Left cardiac atrium (tissue), 4 donors: ENCODE measurements at regions not wholly inside any gene's neighbourhood (a gene's known extent, or its start where the extent isn't known, plus 50 kb on each side); places are given as distances from the start of the nearest gene placed in this dataset.
"Not testable (repeated sequence)": the region's sequence is repeated elsewhere in the genome, so short reads cannot be mapped to it uniquely, and the experiment has no call there.

Experiments
- ATAC-seq, 2 donors: fragments of 200-7000 bp; cut with Tn5 transposase; one replicate each; pipeline ENCODE4 v1.9.1; 2020; ENCODE audit warnings: mild to moderate bottlenecking in 2 of 2, moderate library complexity in 2 of 2
- DNase-seq: peaks from one replicate; pipeline ENCODE4 v3.0.0-alpha.2; 2020
- intact Hi-C, 2 donors: fragments of 100-400 bp; cut with DNase I; formaldehyde crosslinking; loops; one replicate each; pipeline versions ENCODE4 v1.14.1 to v1.15.1; 2022 to 2023
- donor health status: DM: no; HTN: yes; CAD: no.
- donor health status: DM: no; HTN: yes; CAD: no; lungs with severe emphysema.
- donor health status: DM: yes; HTN: yes; CAD: no.
- donor health status: Dilated cardiomyopathy.

DNA sequence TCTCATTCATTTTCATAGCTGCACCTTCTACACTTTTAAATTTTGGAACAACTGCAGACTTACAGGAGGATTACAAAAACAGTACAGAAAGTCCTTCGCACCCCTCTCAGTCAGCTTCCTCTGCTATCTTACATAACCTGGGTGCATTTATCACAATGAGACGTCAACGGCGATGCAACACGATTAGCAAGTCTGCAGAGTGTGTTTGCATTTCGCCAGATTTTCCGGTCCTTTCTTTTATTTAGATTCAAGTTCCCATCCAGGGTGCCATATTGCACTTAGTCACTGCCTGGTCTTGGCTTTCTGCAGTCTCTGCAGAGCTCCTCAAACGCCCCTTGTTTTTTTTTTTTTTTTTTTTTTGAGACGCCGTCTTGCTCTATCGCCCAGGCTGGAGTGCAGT, 85.9 kb downstream of the ASMT start:
- no peak for DNase-seq
- intact Hi-C loops: no loop called here
- no peak for ATAC-seq

- intact Hi-C loops: not testable (repeated sequence)
Observed at GRCh38 chrX:1701396-1701901, 86.6 kb downstream of the ASMT start.

GRCh38 chrX:1702142-1702541, 87.3 kb downstream of the ASMT start:
- ATAC-seq, DNase-seq, intact Hi-C loops: not testable (repeated sequence)

More at GRCh38 chrX:1701396-1701901, 86.6 kb downstream of the ASMT start:
- ATAC-seq, DNase-seq: not testable (repeated sequence)

GRCh38 chrX:1702557-1702956, 87.7 kb downstream of the ASMT start:
- ATAC-seq, DNase-seq, intact Hi-C loops: not testable (repeated sequence)

DNA sequence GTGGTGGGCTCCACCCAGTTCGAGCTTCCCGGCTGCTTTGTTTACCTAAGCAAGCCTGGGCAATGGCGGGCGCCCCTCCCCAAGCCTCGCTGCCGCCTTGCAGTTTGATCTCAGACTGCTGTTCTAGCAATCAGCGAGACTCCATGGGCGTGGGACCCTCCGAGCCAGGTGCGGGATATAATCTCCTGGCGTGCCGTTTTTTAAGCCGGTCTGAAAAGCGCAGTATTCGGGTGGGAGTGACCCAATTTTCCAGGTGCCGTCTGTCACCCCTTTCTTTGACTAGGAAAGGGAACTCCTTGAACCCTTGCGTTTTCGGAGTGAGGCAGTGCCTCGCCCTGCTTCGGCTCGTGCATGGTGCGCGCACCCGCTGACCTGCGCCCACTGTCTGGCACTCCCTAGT, 94.4 kb downstream of the ASMT start:
- intact Hi-C loops, DNase-seq, ATAC-seq: not testable (repeated sequence)

- no peak for ATAC-seq
- intact Hi-C loops: no loop called here
- no peak for DNase-seq
Observed at GRCh38 chrX:1713296-1713695, 98.4 kb downstream of the ASMT start.

GRCh38 chrX:1717373-1717772, 102.5 kb downstream of the ASMT start:
- no peak for ATAC-seq
- DNase-seq: no peak
- intact Hi-C loops: no loop called here

DNA sequence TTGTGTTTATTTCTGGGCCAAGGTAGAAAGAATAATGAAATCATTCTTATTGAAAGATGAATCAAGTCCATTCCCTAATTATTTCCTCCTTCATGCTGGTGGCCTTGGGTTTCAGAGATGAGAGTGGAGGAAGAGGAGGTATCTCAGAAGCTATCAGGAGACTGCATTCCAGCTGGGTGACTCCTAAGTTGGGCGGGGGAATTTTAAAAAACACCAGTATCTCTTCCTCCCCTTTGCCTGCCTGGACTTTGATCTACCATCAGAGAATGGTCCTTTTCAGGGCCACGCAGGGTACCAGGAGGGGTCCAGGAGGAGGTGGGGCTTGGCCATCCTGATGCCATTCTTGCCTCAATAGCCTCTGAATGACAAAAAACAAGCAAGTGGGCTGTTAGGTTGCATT, 104.4 kb downstream of the ASMT start:
- intact Hi-C loops: no loop called here
- DNase-seq (no peak), ATAC-seq (no peak)

DNA sequence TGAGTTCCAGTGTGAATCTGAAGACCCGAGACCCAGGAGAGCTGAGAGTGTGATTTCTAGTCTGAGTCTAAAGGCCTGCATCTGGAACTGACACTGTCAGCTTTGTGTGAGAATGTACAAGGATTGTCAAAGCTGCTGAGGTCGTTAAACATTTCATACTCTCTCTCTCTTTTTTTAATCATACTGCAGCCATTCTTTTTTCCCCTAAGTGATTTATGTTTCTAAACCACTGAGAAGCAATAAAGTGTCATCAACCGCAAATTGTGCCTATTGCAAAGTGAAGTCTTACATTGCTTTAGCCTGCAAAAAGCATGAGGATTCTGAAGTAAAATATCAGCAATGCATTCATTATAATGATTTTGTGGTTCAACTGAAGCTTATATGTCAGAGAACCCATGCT, 106.0 kb downstream of the ASMT start:
- intact Hi-C loops: no loop called here
- DNase-seq: no peak
- no peak for ATAC-seq

DNA sequence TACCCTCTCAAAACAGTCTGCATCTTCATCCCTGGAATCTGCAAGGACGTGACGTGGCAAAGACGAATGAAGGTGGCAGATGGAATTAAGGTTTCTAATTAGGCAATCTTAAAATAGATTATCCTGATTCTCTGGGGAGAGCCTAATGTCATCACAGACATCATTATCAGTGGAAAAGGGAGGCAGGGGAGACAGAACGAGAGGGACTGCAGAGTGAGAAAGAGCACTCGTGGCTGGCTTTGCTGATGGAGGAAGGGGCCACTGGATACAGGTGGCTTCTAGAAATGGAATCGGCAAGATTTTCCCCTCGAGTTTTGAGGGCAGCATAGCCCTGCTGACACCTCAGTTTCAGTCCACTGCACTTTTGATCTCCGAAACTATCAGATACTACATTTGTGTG, 110.6 kb downstream of the ASMT start:
- no peak for DNase-seq
- no peak for ATAC-seq
- intact Hi-C loops: no loop called here

DNA sequence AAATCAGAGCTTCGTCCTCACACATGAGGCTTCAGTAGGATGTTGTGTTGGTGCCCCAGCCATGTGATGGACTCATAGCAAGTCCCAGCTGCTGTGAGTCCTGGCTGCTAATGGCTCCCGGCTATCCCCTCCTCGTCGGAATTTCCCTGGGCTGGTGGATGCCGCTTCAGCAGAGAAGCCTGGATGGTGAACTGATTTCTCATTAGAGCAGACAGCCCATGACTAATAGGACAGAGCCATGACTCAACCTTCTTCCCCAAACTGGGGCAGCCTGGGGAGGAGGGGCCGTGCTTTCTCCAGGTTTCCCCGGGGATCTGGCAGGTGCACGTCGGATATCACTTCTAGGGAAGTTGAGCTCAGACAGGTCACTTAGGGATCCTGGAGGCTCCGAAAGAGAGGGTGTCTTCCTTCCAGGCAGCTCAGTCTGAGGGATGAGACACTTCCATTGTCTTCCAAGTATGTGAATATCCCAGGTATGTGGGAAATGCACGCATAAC, 112.7 kb downstream of the ASMT start:
- DNase-seq (no peak), ATAC-seq (no peak)
- intact Hi-C loops: no loop called here

GRCh38 chrX:1734806-1735205, 119.9 kb downstream of the ASMT start:
- ATAC-seq: no peak

GRCh38 chrX:1741816-1742394, 127.0 kb downstream of the ASMT start:
- ATAC-seq: no peak
- DNase-seq: no peak
- intact Hi-C loops: no loop called here

More at GRCh38 chrX:1734806-1735205, 119.9 kb downstream of the ASMT start:
- no peak for DNase-seq
- intact Hi-C loops: no loop called here

- intact Hi-C loops: no loop called here
- DNase-seq (no peak), ATAC-seq (no peak)
Observed at GRCh38 chrX:1743105-1743504, 128.2 kb downstream of the ASMT start.

DNA sequence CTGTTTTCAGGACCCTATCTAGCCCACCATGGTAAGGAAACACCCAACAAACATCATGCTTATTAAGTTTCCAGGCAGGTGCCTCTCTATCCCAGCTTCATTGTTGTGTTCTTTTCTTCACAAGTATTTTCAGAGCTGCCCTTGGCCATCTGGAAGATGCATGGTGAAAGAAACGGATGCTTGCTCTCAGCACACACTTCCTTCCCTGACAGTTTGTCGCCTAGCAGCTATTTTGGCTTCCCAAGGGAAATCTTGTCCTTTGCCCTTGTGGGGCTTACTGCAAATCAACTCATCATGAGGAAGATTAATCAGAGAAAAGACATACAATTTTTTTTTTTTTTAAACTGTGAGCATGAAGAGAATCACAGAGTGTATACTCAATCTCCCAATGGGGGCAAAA, 128.8 kb downstream of the ASMT start:
- ATAC-seq: no peak
- no peak for DNase-seq
- intact Hi-C loops: no loop called here

DNA sequence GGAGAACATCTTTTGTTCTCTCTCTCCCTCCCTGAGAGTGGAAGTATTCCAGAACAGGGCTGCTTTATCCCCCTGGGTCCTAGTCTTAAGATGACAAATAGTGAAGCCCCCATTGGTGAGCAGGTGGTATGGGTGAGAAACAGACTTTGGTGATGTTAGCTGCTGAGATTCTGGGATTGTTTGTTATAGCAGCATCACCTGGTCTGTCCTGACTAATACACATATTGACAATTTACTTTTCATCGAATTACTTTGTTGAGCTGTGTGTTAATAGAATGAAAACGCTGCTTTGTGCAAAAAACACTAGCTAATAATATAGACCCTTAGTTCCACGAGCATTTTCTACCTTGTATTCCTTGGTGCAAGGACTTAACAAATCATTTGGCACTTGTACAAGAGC, 133.5 kb downstream of the ASMT start:
- DNase-seq (no peak), ATAC-seq (no peak)
- intact Hi-C loops: no loop called here

DNA sequence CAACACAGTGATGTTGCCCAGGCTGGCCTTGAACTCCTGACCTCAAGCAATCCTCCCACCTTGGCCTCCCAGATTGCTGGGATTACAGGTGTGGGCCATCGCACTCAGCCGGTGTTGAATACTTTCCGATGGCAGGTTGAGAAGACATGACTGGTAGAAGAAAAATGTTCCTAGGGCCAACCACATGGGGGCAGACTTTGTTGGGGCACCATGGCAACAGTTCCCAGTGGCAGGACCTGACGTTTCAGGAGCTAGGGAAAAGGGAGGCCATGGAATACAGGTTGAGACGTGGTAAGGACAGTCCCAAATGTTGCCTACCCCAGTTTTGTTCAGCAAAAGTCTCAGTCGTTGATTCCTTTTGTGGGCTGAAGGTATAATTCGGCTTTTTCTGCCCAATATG, 134.6 kb downstream of the ASMT start:
- no peak for DNase-seq
- intact Hi-C loops: no loop called here
- no peak for ATAC-seq

GRCh38 chrX:1750267-1750666, 135.4 kb downstream of the ASMT start:
- no peak for DNase-seq
- intact Hi-C loops: no loop called here
- no peak for ATAC-seq

GRCh38 chrX:1751781-1752180, 136.9 kb downstream of the ASMT start:
- ATAC-seq: no peak
- no peak for DNase-seq
- intact Hi-C loops: no loop called here

DNA sequence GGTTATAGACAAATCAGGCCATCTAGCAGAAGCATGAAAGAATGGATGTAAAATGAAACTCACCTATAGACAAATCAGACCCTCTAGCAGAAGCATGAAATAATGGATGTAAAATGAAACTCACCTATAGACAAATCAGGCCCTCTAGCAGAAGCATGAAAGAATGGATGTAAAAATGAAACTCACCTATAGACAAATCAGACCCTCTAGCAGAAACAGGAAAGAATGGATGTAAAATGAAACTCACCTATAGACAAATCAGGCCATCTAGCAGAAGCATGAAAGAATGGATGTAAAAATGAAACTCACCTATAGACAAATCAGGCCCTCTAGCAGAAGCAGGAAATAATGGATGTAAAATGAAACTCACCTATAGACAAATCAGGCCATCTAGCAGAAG, 137.9 kb downstream of the ASMT start:
- ATAC-seq, intact Hi-C loops, DNase-seq: not testable (repeated sequence)

- ATAC-seq (no peak), DNase-seq (no peak)
- intact Hi-C loops: no loop called here
Observed at GRCh38 chrX:1754077-1754476, 139.2 kb downstream of the ASMT start.
